SK-N-SH (cell line): ENCODE measurements at regions not wholly inside any gene's neighbourhood (a gene's known extent, or its start where the extent isn't known, plus 50 kb on each side); places are given as distances from the start of the nearest gene placed in this dataset.

Source experiments
- CHD2 ChIP-seq: fragments of 150-350 bp; IDR thresholded peaks from 2 replicates; pipeline ENCODE4 v1.6.1; 2018; ENCODE audit warnings: low read length; ENCODE audit not compliant: partially characterized antibody
- GABPA ChIP-seq: IDR thresholded peaks from 2 replicates; pipeline ENCODE4 v1.4.0; 2012; ENCODE audit warnings: low read depth, mild to moderate bottlenecking
- POLR2AphosphoS5 ChIP-seq: IDR thresholded peaks from 2 replicates; pipeline ENCODE4 v1.6.1; 2012; ENCODE audit warnings: low read depth, low read length
- RAD21 ChIP-seq: IDR thresholded peaks from 2 replicates; pipeline ENCODE4 v1.6.1; 2012; ENCODE audit warnings: mild to moderate bottlenecking, low read length
- RCOR1 ChIP-seq: fragments of 150-350 bp; IDR thresholded peaks from 2 replicates; pipeline ENCODE4 v1.6.1; 2017; ENCODE audit warnings: antibody characterized with exemption, low read length
- TCF12 ChIP-seq: IDR thresholded peaks from 2 replicates; pipeline ENCODE4 v1.4.0; 2012
- TF ChIP-seq, protein P1 (sequence below): fragments of 200-600 bp; sonication (generic); IDR thresholded peaks from 2 replicates; pipeline ENCODE4 v1.6.1; 2017; ENCODE audit warnings: antibody characterized with exemption, mild to moderate bottlenecking, moderate library complexity
- TF ChIP-seq, protein P2 (sequence below): IDR thresholded peaks from 2 replicates; pipeline ENCODE4 v1.4.0; 2012; ENCODE audit warnings: low read depth
- TF ChIP-seq, protein P3 (sequence below): IDR thresholded peaks from 2 replicates; pipeline ENCODE4 v1.4.0; 2012; ENCODE audit warnings: low read depth, borderline replicate concordance

DNA sequence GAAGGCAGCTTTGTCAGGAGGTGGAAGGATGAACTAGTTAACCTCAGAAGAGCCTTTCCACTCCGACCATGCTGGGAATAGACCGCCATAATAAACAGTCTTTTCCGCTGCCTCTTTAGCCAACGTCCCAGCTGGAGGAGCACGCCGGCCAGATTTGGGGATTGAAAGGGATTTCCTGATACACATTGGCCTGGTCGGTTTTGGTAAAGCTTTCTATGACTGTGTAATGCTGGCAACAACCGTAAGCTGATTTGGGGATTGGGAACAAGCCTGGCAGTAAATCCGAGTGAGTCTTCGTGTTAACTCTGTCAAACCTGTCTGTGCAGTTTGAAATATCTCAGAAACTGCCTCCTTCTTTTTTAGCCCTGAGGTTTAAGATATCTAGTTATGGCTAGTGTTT lies 87.0 kb downstream of the DAD1 start:
- no peak for TF ChIP-seq POLR2AphosphoS5
- TF ChIP-seq GABPA, result no peak
- TF ChIP-seq, protein P1, sequence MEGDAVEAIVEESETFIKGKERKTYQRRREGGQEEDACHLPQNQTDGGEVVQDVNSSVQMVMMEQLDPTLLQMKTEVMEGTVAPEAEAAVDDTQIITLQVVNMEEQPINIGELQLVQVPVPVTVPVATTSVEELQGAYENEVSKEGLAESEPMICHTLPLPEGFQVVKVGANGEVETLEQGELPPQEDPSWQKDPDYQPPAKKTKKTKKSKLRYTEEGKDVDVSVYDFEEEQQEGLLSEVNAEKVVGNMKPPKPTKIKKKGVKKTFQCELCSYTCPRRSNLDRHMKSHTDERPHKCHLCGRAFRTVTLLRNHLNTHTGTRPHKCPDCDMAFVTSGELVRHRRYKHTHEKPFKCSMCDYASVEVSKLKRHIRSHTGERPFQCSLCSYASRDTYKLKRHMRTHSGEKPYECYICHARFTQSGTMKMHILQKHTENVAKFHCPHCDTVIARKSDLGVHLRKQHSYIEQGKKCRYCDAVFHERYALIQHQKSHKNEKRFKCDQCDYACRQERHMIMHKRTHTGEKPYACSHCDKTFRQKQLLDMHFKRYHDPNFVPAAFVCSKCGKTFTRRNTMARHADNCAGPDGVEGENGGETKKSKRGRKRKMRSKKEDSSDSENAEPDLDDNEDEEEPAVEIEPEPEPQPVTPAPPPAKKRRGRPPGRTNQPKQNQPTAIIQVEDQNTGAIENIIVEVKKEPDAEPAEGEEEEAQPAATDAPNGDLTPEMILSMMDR, result no peak
- TF ChIP-seq RCOR1, result no peak
- no peak for TF ChIP-seq CHD2
- TF ChIP-seq, protein P2, sequence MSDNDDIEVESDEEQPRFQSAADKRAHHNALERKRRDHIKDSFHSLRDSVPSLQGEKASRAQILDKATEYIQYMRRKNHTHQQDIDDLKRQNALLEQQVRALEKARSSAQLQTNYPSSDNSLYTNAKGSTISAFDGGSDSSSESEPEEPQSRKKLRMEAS, result no peak
- TF ChIP-seq RAD21, result no peak
- TF ChIP-seq, protein P3, sequence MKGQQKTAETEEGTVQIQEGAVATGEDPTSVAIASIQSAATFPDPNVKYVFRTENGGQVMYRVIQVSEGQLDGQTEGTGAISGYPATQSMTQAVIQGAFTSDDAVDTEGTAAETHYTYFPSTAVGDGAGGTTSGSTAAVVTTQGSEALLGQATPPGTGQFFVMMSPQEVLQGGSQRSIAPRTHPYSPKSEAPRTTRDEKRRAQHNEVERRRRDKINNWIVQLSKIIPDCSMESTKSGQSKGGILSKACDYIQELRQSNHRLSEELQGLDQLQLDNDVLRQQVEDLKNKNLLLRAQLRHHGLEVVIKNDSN, result no peak
- TF ChIP-seq TCF12, result no peak
